Stimulated activated CD8-positive, alpha-beta memory T cell treated with anti-CD3 and anti-CD28 coated beads, Interleukin-7, amount 100 ng/mL, for 4 hours (primary cell): ENCODE measurements at regions not wholly inside any gene's neighbourhood (a gene's known extent, or its start where the extent isn't known, plus 50 kb on each side); places are given as distances from the start of the nearest gene placed in this dataset.

Source experiments
- DNase-seq, 2 donors: peaks; one replicate each; pipeline ENCODE4 v3.0.0-alpha.2; 2020; ENCODE audit warnings: low read depth in 2 of 2

GRCh38 chrX:122703762-122704161, 480.3 kb upstream of the GRIA3 start:
- no peak for DNase-seq

GRCh38 chrX:122739770-122740169, 444.3 kb upstream of the GRIA3 start:
- DNase-seq = no peak

GRCh38 chrX:122770581-122770980, 413.5 kb upstream of the GRIA3 start:
- no peak for DNase-seq

GRCh38 chrX:122771933-122772332, 412.1 kb upstream of the GRIA3 start:
- DNase-seq = no peak

GRCh38 chrX:122777766-122778165, 406.3 kb upstream of the GRIA3 start:
- no peak for DNase-seq

- no peak for DNase-seq
These were observed 400.2 kb upstream of the GRIA3 start for GRCh38 chrX:122783918-122784317.

GRCh38 chrX:122787231-122787630, 396.8 kb upstream of the GRIA3 start:
- no peak for DNase-seq

GRCh38 chrX:122788216-122788615, 395.9 kb upstream of the GRIA3 start:
- no peak for DNase-seq

GRCh38 chrX:122790376-122791095, 393.5 kb upstream of the GRIA3 start:
- no peak for DNase-seq

GRCh38 chrX:122813876-122814275, 370.2 kb upstream of the GRIA3 start:
- no peak for DNase-seq

- no peak for DNase-seq
These were observed 367.8 kb upstream of the GRIA3 start for GRCh38 chrX:122816288-122816687.

GRCh38 chrX:122817321-122817955, 366.6 kb upstream of the GRIA3 start:
- DNase-seq = no peak

- DNase-seq = no peak
These were observed 366.0 kb upstream of the GRIA3 start for GRCh38 chrX:122818068-122818467.

GRCh38 chrX:122833230-122833629, 350.8 kb upstream of the GRIA3 start:
- no peak for DNase-seq

GRCh38 chrX:122835886-122836285, 348.2 kb upstream of the GRIA3 start:
- DNase-seq = no peak

GRCh38 chrX:122850326-122850725, 333.8 kb upstream of the GRIA3 start:
- DNase-seq = no peak

GRCh38 chrX:122856205-122856604, 327.9 kb upstream of the GRIA3 start:
- DNase-seq = no peak

- no peak for DNase-seq
These were observed 326.3 kb upstream of the GRIA3 start for GRCh38 chrX:122857734-122858133.

- DNase-seq = no peak
These were observed 321.0 kb upstream of the GRIA3 start for GRCh38 chrX:122863067-122863466.

- DNase-seq = no peak
These were observed 317.5 kb upstream of the GRIA3 start for GRCh38 chrX:122866532-122866931.

- DNase-seq = no peak
These were observed 315.4 kb upstream of the GRIA3 start for GRCh38 chrX:122868631-122869030.

- no peak for DNase-seq
These were observed 314.9 kb upstream of the GRIA3 start for GRCh38 chrX:122869171-122869570.

GRCh38 chrX:122878269-122878668, 305.8 kb upstream of the GRIA3 start:
- no peak for DNase-seq

- DNase-seq = no peak
These were observed 303.1 kb upstream of the GRIA3 start for GRCh38 chrX:122880952-122881351.
